ENCODE measurements at regions not wholly inside any gene's neighbourhood (a gene's known extent, or its start where the extent isn't known, plus 50 kb on each side); places are given as distances from the start of the nearest gene placed in this dataset.

DNA sequence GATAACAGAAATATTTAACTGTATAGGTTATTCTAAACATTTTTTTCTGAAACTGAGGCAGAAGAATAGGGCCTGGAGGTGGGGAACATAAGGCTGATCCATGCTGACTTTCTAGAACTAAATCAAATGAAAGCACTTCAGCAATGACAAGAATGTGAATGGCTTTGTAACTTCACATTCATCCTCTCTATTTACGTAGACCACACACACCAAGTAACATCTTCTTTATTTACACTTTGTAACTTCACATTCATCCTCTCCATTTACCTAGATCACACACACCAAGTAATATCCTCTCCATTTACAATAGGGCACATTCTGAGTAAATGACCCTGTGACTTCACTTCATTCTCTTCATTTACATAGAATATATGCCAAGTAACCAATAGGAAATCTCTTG, 251.8 kb upstream of the CDH9 start:
- TF ChIP-seq, protein P1, sequence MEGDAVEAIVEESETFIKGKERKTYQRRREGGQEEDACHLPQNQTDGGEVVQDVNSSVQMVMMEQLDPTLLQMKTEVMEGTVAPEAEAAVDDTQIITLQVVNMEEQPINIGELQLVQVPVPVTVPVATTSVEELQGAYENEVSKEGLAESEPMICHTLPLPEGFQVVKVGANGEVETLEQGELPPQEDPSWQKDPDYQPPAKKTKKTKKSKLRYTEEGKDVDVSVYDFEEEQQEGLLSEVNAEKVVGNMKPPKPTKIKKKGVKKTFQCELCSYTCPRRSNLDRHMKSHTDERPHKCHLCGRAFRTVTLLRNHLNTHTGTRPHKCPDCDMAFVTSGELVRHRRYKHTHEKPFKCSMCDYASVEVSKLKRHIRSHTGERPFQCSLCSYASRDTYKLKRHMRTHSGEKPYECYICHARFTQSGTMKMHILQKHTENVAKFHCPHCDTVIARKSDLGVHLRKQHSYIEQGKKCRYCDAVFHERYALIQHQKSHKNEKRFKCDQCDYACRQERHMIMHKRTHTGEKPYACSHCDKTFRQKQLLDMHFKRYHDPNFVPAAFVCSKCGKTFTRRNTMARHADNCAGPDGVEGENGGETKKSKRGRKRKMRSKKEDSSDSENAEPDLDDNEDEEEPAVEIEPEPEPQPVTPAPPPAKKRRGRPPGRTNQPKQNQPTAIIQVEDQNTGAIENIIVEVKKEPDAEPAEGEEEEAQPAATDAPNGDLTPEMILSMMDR (IDR thresholded peaks at IDR 0.05; ENCODE audit: borderline replicate concordance) = no peak
- Histone ChIP-seq H3K4me3 (no peak overlapping the region), H3K36me3 (no peaks in the 10 kb centered on the region), H3K27me3 (ENCODE audit: low read depth) (no peaks in the 10 kb centered on the region), H3K9me3 (replicated peaks) (peaks cover 7% of the 10 kb centered on the region), H3K27ac (replicated peaks) (no peak overlapping the region), H3K4me1 (no peaks in the 10 kb centered on the region)
- intact Hi-C loops (cut with micrococcal nuclease) = no loop called here
- no peak for DNase-seq

DNA sequence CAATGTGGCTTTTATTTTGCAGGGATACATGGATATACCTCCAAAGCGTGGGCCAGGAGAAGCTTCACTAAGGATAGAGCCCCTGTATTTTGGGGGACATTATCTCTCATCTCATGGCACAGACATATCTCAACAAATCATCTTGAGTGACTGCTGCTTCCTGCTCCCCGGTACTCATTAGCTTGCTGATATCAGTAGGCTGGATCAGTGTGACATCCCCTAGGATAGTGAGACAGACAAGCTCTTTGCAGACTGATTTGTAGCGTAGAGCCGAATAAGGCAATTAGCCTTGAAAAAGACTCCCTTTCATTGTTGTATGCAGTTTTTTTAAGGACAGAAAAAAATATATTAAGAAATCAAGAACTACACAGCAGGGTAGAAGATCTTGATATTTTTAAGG, 237.7 kb upstream of the CDH9 start:
- Histone ChIP-seq H3K36me3 (no peaks in the 10 kb centered on the region), H3K9me3 (replicated peaks) (peaks cover 4% of the 10 kb centered on the region), H3K4me1 (no peaks in the 10 kb centered on the region), H3K27me3 (ENCODE audit: low read depth) (no peaks in the 10 kb centered on the region), H3K27ac (replicated peaks) (no peak overlapping the region), H3K4me3 (no peak overlapping the region)
- TF ChIP-seq, protein P1 (IDR thresholded peaks at IDR 0.05; ENCODE audit: borderline replicate concordance) = no peak
- DNase-seq = no peak
- intact Hi-C loops (cut with micrococcal nuclease) = no loop called here

DNA sequence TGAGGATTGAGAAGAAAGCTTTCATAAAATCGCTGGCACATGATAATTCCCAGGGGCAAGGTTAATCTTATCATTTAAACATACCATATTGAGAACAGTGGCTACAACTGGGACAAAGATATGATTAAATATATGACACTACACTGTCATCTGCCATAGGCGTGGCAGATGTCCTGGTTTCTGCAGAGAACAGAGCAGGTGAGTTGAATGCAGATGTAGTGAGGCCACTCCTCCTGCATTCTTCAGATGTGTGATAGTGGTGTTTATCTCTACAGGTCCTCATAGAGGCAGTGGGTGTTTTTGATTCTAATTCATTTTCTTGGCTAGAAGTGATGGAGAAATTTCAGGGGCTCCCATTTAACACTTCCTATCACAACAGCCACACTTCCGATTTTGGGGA, 237.0 kb upstream of the CDH9 start:
- Histone ChIP-seq H3K27me3 (ENCODE audit: low read depth) (no peaks in the 10 kb centered on the region), H3K4me1 (no peaks in the 10 kb centered on the region), H3K27ac (replicated peaks) (no peak overlapping the region), H3K4me3 (no peak overlapping the region), H3K36me3 (no peaks in the 10 kb centered on the region), H3K9me3 (replicated peaks) (peaks cover 4% of the 10 kb centered on the region)
- TF ChIP-seq, protein P1 (IDR thresholded peaks at IDR 0.05; ENCODE audit: borderline replicate concordance) = no peak
- no peak for DNase-seq
- intact Hi-C loops (cut with micrococcal nuclease) = no loop called here

DNA sequence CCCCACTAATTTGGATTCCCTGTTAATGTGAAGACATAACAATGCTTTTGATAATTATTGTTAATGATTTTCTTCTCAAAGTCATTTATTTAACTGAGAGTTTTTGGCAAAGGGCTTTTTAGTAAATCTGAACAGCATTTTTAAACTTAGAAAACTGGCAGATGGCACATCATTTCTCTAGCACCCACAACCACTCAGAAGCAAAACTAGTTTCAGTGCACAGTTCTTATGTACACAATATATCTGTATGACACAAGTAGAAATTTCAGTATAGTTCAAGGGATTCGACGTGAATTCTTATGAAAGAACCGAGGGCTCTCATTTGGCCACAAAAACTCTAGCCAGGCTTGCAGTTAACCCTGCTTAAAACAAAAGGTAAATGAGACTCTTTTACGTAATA, 231.4 kb upstream of the CDH9 start:
- no peak overlapping the region for H3K4me3 ChIP-seq
- TF ChIP-seq, protein P1 (IDR thresholded peaks at IDR 0.05; ENCODE audit: borderline replicate concordance) = no peak
- H3K4me1 ChIP-seq = no peaks in the 10 kb centered on the region
- H3K27me3 ChIP-seq (ENCODE audit: low read depth) = no peaks in the 10 kb centered on the region
- DNase-seq = no peak
- H3K9me3 ChIP-seq (replicated peaks) = peaks cover 26% of the 10 kb centered on the region
- H3K36me3 ChIP-seq = no peaks in the 10 kb centered on the region
- H3K27ac ChIP-seq (replicated peaks) = no peak overlapping the region
- intact Hi-C loops (cut with micrococcal nuclease) = no loop called here

DNA sequence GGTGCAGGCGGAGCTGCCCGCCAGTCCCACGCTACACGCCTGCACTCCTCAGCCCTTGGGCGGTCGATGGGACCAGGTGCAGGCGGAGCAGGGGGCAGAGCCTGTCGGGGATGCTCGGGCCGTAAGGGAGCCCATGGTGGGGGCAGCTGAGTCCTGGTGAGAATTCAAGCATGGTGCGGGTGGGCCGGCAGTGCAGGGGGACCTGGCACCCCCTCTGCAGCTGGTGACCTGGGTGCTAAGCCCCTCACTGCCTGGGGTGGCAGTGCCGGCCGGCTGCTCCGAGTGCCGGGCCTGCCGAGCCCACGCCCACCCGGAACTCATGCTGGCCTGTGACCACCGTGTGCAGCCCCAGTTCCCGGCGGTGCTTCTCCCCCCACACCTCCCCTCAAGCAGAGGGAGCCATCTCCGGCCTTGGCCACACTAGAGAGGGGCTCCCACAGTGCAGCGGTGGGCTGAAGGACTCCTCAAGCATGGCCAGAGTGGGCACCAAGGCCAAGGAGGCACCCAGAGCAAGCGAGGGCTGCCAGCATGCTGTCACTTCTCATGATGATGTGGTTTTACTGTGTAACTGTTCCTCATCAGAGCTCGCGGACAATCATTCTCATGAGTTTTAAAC, 228.9 kb upstream of the CDH9 start:
- intact Hi-C loops (cut with micrococcal nuclease) = no loop called here
- DNase-seq = no peak
- Histone ChIP-seq H3K9me3 (replicated peaks) (peaks cover 38% of the 10 kb centered on the region), H3K4me3 (no peak overlapping the region), H3K27ac (replicated peaks) (no peak overlapping the region), H3K27me3 (ENCODE audit: low read depth) (no peaks in the 10 kb centered on the region), H3K4me1 (no peaks in the 10 kb centered on the region), H3K36me3 (no peaks in the 10 kb centered on the region)
- TF ChIP-seq, protein P1 (IDR thresholded peaks at IDR 0.05; ENCODE audit: borderline replicate concordance) = no peak

All from left ventricle myocardium inferior (tissue), 1 donor.